ENCODE measurements at regions not wholly inside any gene's neighbourhood (a gene's known extent, or its start where the extent isn't known, plus 50 kb on each side); places are given as distances from the start of the nearest gene placed in this dataset.

GRCh38 chr1:170857955-170858354 is 77.4 kb upstream of the MROH9 start:
- TF ChIP-seq POLR2A (IDR thresholded peaks at IDR 0.05) (no peak), CTCF (IDR thresholded peaks at IDR 0.05) (no peak), EP300 (IDR thresholded peaks at IDR 0.05) (no peak), POLR2AphosphoS5 (IDR thresholded peaks at IDR 0.05) (no peak)
